ENCODE measurements at regions not wholly inside any gene's neighbourhood (a gene's known extent, or its start where the extent isn't known, plus 50 kb on each side); places are given as distances from the start of the nearest gene placed in this dataset.

DNA sequence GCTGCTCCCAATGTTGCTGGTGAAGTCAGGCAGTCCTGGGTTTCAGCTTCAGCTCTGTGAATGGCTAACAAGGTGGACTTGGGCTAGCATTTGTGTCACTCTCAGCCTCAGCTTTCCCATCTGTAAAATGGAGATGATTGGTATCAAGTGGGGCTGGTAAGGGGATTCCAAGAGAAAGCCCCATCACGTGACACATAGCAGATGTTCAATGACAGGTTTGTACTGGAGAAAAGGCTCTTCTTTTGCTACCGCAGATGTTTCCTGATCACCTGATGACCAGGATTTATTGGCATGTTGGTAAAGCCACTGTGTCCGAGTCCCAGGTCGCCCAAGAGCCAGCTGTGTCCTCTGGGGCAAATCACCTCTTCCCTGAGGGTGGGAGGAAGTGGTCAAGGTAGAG is 335.0 kb downstream of the MATN1 start:
- DNase-seq (ENCODE audit: missing footprints): no peak
- no peak for ATAC-seq
- intact Hi-C loops (cut with DNase I): no loop called here

DNA sequence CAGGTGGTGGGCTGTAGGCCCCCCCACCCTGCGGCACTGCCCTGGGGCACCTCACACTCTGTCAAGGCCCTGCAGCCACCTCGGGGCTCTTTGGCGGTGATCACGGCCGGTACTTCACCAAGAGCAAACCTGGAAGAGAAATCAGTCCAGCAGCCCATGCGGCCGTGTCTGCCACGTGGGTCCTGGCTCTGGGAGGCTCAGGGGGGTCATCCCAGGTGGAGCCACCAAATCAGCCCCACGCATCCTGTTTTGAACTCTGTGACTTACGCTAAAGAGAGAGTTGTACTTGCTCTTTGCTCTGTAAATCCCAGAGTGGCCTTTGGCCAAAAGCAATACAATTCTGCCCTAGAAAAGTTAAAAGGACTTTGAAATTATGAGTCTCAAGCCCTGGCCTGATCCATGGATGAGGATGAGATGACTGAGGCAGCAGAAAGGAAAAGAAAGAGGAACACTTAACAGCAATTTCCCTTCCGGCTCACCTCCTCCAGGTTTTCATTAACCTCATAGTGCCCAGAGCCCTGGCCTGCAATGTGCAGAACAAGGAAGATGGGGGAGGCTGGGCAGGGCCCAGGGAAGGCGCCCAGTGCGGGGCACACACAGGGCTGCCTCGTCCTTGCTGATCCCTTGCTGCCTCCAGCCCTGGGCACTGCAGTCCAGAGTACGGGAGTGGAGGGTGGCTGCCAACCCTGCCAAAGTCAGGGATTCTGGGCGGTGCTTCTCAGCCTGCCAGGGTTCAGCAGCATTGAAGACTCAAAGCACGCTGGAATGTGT is 337.0 kb downstream of the MATN1 start:
- DNase-seq (ENCODE audit: missing footprints) (no peak), ATAC-seq (no peak)
- intact Hi-C loops (cut with DNase I): no loop called here

DNA sequence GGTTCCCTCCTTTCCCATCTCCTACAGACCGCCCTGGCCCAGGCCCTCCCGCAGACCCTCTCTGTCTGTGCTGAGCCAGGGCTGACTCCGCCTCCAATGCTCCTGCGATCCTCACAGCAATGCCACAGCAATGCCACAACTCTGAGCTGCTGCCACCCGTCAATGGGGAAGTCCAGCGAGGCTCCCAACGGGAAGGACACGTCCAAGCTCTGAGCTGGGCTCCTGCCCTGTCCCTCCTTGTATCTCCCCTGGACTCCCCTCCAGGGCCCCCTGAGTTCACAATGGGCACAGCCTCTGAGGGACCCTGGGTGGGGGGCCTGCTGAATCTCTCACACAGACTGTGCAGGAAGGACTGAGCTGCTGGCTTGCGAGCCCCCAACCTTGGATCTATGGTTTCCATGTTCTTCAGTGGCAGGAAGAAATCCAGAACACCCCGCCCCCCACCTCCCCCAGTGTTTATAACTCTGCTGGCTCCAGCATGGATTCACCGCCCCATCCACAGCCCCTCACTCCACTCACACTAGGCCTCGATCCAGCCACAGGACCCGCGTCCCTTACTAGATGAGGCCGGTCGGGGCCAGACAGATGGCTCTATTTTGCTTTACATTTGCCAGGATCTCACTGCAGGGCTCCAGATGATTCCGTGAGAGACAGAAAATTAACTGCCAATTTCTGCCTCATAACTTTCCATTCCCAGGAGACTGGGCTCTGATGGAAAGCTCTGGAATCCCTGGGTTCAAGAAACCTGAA is 338.0 kb downstream of the MATN1 start:
- ATAC-seq: no peak
- DNase-seq (ENCODE audit: missing footprints): no peak
- intact Hi-C loops (cut with DNase I): no loop called here

DNA sequence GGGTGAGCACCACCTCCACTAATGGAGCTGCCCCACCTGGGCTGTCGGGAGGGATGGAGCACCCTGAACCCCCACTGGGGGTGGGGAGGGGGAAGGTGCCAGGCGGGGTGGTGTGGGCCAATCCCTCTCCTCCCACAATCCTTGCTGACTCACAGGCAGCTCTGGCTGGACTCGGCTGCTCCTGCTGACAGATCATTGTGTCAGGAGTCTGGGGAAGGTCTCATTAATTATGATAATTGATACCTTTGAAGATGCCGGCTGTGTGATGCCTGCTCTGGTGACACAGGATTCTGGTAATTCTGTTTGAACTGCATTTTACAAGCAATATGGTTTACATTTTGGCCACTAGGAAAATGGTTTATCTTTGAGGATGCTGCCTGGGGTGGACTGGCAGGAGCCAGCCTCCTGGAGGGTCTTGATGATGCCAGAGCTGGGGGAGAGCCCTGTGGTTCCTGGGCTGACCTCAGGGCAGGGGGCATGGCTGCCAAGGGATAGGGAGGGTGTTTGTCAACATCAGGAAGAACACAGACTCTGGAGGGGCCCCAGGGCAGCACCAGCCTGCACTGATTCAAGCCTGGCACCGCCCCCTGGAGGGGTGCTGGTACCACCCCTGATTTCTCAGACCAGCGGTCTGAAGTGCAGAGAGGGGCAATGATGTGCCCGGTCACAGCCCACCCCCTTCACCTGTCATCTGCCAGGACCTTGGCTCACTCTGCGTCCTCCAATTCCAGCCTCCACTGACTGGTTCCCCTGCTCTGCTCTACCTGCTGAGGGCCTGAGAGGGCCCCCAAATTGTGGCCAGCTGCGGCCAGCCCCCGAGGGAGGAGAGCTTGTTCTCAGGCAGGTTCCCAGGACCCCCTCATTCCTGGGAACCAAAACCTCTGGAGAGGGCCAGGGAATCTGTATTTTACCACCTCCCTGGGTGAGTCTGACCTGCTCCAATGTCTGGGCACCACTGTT is 338.8 kb downstream of the MATN1 start:
- intact Hi-C loops (cut with DNase I): no loop called here
- DNase-seq (ENCODE audit: missing footprints): no peak
- no peak for ATAC-seq

DNA sequence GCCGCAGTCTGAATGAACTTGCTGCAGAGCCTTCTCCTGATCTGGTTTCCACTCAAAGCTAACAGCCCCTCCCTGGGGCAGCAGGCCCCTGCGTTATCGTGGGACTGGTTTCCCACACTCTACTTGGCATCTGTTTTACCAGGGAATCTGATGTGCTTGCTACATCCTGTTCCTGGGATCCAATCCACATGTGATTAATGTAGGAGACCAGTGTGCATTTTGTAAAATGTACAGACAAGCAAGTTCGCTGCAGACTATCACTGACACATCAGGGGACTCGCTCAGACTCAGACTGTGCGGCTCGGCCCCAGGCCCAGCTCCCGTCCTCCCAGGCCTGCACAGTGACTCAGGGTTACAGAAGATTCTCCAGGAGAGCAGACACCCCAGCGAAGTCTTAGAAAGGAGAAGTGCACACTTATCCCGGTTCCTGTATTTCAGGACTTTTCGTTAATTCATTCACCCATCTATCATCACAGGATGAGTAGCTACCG is 340.1 kb downstream of the MATN1 start:
- DNase-seq (ENCODE audit: missing footprints) (no peak), ATAC-seq (no peak)
- intact Hi-C loops (cut with DNase I): no loop called here

DNA sequence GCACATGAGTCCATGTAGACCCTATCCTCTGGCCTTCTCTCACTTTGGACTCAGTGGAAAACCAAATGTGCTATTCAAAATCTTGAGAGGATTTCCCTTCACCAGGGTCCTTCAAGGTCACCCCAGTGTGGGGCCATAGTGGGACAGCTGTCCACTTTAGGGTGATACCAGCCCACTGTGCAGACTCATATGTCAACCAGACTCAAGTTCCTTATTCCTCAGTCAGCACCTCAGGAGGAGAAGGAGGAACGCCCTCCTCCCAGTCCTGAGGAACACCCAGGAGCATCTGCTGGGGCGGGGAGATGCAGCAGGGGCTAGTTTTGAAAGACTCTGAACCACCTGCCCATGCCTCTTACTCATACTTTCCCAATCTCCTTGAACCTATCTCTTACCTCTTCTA is 340.9 kb downstream of the MATN1 start:
- intact Hi-C loops (cut with DNase I): no loop called here
- DNase-seq (ENCODE audit: missing footprints) (no peak), ATAC-seq (no peak)

DNA sequence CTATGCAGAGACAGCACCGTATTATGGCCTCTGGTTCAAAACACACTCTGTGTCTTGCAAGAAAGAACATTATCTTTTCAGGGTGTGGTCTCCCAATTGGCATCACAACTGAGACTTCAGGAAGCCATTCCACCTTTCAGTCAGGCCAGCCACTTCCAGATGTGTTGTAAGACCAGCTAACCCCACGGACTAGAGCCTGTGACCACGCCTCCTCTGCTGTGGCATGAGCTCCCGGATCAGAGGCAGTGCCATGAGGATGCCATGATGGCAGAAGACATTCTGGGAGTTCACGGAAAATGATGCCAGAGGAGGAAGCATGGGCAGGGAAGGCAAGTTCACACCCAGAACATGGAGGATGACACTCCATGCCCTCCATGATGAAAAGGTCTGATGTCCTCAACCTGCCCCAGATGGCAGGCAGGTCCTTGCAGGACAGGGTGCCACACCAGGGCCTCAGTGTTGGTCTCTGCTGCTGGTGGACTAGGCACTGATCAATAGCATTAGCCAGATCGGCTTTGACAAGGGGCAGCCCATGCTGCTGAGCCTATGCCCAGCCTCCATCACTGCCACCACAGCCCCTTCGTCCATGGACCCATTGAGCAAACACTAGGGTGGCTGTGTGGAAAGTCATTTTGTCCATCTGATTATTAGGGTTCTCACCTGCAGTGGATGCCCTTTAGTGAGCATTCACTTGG is 341.6 kb downstream of the MATN1 start:
- DNase-seq (ENCODE audit: missing footprints): no peak
- intact Hi-C loops (cut with DNase I): loop anchor here (2.0 kb wide), 1 partner anchor 1145 kb away; the partner anchor contains the start of gene PTPRU

DNA sequence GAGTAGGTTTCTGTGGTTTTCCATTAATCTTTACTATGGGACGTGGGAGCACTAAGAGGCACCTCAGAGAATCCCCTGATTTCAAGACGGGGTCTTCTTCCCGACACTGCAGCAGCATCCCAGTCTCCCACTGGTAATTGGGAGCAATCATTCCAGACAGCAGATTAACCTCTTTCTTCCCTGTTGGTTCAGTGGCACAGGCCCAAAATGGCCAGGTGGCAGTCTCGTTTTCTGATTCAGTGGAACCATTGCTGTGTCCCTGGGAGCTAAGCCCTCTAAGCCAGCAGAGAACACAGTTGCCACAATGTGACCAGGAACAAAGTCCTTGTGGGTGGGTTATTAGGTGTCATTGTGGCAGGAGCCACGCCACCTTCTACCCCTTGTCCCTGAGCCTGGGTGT is 342.1 kb downstream of the MATN1 start:
- intact Hi-C loops (cut with DNase I): loop anchor here (2.0 kb wide), 1 partner anchor 1144 kb away; the partner anchor contains the start of gene PTPRU
- ATAC-seq: no peak
- no peak for DNase-seq (ENCODE audit: missing footprints)

More for the DNA sequence above, 341.6 kb downstream of the MATN1 start:
- ATAC-seq: no peak

DNA sequence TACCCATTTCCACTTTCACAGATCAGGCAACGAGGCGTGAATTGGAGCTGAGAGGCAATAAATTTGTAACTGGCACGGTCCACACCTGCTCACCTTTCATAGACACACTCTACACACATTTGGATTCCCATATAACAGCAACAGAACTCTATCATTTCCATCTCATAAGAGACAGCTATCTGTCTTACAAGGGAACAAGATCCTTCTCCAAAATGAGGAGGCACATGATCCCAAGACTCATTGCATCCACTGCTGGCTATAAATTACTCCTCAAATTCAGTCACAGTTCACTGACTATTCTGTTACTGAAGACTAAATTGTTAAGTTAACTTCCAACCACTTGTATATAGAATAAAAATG is 342.8 kb downstream of the MATN1 start:
- intact Hi-C loops (cut with DNase I): loop anchor here (2.0 kb wide), 1 partner anchor 1144 kb away; the partner anchor contains the start of gene PTPRU
- DNase-seq (ENCODE audit: missing footprints) (no peak), ATAC-seq (no peak)

DNA sequence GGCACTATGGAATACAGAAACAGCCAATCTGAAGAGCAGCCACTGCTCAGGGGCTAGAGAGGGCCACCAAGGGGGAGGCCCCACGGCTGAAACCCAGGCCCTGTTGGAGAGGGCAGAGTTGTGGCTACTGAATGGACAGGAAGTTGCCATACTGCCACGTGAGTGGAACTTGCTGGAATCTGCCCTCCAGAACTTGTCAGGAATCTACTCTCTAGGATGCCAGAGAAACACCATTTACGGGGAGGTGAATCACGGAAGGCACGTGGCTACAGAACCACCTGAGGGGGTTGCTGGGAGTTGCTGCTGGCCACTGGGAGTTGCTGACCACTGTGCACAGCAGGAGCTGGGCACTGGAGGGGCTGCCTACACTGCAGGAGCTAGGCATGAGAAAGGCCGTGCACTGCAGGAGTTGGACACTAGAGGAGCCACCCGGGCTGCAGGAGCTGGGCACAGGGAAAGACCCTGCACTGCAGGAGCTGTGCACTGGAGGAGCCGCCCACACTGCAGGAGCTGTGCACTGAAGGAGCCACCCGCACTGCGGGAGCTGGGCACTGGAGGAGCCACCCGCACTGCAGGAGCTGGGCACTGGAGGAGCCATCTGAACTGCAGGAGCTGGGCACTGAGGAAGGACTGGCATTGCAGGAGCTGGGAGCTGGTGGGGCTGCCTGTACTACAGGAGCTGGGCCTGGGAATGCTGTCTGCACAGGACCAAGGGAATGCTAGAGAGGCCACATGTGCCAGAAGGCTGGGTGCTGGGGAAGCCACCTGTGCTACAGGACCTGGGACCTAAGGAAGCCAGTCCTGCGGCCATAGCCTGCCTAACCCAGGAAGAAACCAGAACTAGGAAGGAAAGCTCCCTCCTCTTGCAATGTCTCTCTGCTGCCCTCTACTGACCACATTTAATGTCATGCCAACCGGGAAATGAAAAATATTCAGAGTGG is 343.4 kb downstream of the MATN1 start:
- DNase-seq (ENCODE audit: missing footprints): no peak
- intact Hi-C loops (cut with DNase I): loop anchor here (2.0 kb wide), 1 partner anchor 1143 kb away; the partner anchor contains the start of gene PTPRU
- peak; percentile 64 for ATAC-seq

DNA sequence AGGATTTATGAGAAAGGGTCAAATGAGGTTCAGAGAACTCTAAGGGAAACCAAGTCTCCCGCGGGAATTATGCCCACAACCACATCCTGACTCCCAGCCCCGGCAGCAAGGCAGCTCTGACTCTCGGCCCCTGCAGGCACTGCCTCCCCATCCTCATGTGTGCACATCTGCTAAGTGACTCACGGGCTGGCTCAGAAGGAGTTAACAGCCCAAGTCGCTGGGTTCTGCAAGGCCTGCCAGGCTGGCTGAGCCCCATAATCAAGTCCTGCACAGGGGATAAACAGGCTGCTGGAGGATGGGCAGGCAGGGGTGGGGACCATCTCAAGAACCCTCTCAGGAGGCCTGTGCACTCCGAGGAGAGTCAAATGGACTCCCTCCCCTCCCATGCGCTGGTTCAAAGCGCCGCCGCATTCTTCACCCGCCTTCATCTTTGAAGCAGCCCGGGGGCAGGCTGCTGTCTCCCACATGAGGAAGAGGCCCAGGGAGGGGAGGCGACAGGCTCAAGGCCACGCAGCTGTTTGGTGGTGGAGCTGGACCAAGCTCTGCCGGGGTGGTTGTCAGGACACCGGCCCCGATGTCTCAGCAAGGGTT is 344.3 kb downstream of the MATN1 start:
- intact Hi-C loops (cut with DNase I): no loop called here
- ATAC-seq: no peak
- DNase-seq (ENCODE audit: missing footprints): no peak

DNA sequence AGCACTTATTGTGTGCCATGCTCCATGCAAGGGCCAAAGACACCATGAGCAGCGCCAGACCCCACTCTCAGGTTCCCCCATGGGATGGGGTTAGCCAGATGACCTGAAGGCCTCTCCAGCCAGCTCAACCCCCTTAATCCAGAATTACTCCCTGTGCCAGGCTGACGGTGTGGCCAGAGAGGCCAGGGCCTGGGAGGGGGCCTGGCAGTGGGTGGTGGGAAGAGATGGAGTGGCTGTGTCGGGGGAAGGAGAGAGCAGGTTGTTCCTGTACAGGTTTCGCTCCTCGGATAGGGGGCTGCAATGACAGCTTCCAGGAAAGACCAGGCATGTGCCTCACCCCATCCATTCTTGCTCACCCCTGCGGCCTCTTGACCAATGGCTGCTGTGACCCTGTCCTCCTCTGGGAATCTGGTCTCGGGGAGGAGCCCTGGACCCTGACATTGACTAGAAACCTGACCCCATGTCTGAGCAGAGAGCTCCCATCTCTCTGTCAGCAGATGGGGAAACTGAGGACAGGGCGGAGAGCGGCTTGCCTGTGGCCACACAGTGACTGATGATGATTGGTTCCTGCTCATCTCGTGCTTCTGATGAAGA is 345.3 kb downstream of the MATN1 start:
- ATAC-seq: no peak
- intact Hi-C loops (cut with DNase I): no loop called here
- DNase-seq (ENCODE audit: missing footprints): no peak

DNA sequence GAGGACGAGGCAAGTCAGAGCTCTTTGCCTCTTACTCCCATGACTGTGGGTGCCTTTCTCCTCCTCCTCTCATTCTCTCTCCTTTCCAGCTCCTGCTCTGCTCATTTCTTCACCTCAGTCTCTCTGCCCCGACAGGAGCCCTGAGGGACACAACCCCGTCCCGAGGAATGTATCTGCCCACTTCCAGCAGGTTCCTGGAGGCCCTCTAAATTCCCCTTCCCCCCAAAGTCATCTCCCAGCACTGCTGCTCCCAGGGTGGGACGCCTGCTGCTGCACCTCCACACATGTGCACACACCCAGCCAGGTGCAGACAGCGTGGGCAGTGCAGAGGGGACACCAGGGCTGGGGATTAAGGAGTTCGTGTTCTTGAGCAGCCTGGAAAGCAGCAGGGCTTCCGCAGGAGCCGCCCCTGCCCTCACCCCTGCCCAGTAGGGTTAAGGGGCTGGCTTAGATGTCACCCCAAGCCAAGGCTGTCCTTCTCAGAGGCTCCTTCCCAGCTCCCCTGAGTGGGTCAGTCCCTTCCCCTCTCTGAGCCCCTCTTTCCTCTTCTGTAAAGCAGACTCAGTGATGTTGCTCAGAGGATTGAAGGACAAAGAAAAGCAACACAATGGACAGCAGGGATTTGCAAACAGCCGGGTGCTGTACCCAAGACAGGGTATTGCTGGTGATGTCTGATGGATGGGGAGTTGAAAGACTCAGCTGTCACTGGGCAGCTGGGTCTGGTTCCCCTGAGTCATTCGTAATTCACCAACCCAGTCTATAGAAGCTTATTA is 346.0 kb downstream of the MATN1 start:
- no peak for ATAC-seq
- no peak for DNase-seq (ENCODE audit: missing footprints)
- intact Hi-C loops (cut with DNase I): no loop called here

DNA sequence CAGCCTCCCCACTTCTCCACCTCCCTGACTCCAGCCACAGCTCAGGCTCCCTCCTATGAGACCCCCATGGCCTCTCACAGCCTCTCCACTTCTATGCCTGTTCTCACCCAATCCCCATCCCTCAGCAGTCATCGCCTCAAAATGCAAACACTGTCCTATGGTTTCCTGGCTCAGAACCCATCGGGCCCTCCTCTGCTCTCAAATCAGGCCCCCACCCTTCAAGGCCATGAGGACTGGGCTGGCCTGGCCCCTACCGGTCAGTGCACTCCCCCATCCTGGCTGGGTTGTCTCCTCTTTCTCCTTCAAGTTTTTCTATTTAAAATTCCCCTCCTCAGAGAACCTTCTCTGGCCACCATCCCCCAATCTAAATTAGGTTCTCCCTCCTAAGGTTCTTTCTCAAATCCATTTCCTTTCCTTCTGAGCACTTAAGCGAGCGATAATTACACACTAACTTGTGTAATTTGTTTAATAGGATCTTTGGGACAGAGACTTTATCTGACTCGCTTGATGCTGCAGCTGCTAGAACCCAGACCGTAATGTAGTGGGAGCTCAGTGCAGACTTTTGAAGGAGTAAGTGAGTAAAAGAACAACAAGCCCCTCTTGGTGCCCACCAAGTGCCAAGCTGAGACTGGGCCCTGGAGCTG is 347.2 kb downstream of the MATN1 start:
- DNase-seq (ENCODE audit: missing footprints) (no peak), ATAC-seq (no peak)
- intact Hi-C loops (cut with DNase I): no loop called here

DNA sequence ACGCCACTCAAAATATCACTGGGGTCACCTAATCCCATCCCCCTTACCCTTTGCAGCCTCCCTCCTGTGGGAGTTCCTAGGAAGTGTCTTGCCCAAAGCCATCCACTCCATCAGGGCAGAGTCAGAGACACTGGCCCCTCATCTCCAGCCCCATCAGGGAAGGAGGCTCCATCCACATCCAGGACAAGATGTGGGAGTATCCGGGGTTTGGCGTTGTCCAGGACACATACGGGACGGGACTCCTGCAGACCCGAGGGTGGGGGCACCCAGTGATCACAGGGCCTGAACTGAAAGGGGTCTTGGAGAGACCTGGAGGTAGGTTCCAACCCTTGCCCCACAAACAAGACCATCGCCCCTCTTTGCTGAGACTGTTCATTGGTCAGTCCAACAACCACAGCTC is 348.2 kb downstream of the MATN1 start:
- ATAC-seq (no peak), DNase-seq (ENCODE audit: missing footprints) (no peak)
- intact Hi-C loops (cut with DNase I): no loop called here
